NB4 (cell line): ENCODE measurements at regions not wholly inside any gene's neighbourhood (a gene's known extent, or its start where the extent isn't known, plus 50 kb on each side); places are given as distances from the start of the nearest gene placed in this dataset.

Experiments
- DNase-seq: peaks from one replicate; pipeline ENCODE4 v3.0.0; 2010; ENCODE audit warnings: low read depth
- H3K4me3 ChIP-seq: one replicate; pipeline ENCODE4 v1.5.1; 2011; ENCODE audit warnings: mild to moderate bottlenecking, low read depth, low read length, moderate library complexity
- MYC ChIP-seq: IDR thresholded peaks from 2 replicates; pipeline ENCODE4 v1.6.1; 2011; ENCODE audit warnings: low read depth, low read length
- POLR2A ChIP-seq: IDR thresholded peaks from 2 replicates; pipeline ENCODE4 v1.6.1; 2011; ENCODE audit warnings: mild to moderate bottlenecking; ENCODE audit not compliant: insufficient read length; ENCODE audit errors: extremely low read depth
- TF ChIP-seq, protein P1 (sequence below): IDR thresholded peaks from 2 replicates; pipeline ENCODE4 v1.6.1; 2011; ENCODE audit warnings: low read depth, low read length
- TF ChIP-seq, protein P2 (sequence below): IDR thresholded peaks from one replicate; pipeline ENCODE4 v1.5.1; 2012; ENCODE audit warnings: low read depth, low read length

DNA sequence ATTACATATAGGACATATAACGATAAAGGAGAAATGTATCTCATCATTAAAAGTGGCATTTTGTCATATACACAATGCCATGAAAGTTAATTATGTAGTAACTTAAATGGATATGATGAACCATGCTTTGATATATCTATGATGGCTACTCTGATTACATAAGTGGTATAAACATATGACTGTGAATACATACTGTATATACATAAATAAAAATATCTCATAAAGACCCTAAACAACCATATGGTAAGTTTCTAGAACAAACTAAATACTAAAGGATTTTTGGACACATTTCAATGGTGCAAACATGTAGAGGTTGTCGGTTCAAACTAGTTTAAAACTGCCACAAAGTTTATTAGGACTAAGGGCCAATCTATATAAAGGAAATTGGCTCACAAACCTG, 849.6 kb upstream of the INTU start:
- TF ChIP-seq, protein P1, sequence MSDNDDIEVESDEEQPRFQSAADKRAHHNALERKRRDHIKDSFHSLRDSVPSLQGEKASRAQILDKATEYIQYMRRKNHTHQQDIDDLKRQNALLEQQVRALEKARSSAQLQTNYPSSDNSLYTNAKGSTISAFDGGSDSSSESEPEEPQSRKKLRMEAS, result no peak
- TF ChIP-seq MYC, result no peak
- TF ChIP-seq POLR2A, result no peak
- TF ChIP-seq, protein P2, sequence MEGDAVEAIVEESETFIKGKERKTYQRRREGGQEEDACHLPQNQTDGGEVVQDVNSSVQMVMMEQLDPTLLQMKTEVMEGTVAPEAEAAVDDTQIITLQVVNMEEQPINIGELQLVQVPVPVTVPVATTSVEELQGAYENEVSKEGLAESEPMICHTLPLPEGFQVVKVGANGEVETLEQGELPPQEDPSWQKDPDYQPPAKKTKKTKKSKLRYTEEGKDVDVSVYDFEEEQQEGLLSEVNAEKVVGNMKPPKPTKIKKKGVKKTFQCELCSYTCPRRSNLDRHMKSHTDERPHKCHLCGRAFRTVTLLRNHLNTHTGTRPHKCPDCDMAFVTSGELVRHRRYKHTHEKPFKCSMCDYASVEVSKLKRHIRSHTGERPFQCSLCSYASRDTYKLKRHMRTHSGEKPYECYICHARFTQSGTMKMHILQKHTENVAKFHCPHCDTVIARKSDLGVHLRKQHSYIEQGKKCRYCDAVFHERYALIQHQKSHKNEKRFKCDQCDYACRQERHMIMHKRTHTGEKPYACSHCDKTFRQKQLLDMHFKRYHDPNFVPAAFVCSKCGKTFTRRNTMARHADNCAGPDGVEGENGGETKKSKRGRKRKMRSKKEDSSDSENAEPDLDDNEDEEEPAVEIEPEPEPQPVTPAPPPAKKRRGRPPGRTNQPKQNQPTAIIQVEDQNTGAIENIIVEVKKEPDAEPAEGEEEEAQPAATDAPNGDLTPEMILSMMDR, result no peak
- DNase-seq, result no peak

DNA sequence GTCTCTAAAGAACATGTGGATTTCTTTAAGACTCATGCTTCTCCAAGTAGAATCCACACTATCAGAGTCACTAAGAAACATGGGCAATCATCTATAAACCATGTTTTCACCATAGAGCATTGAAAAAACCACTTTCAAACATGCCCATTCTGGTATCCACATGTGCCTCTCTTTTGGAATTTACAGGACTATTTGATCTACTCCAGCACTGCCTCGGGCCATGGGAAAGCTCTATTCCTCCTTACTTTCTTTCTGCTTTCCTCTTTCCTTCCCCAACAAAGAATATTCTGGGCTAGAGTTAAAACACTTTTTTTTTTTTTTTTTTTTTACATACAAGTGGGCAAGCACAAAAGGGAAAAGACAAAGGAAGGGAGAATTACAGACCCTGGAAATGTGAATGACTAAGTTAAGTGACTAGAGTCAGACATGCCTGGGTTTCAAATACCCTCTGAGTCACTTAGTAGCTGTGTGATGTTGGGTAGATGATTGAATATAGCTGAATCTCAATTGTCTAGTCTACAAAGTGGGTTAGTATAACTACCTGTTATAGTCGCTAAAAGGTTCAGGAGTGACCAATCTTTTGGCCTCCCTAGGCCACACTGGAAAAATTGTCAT, 847.7 kb upstream of the INTU start:
- TF ChIP-seq, protein P1, result no peak
- TF ChIP-seq POLR2A (no peak), MYC (no peak)
- TF ChIP-seq, protein P2, result no peak
- no peak for DNase-seq
- H3K4me3 ChIP-seq, result no peak overlapping the region

More for the DNA sequence above, 849.6 kb upstream of the INTU start:
- no peak overlapping the region for H3K4me3 ChIP-seq

DNA sequence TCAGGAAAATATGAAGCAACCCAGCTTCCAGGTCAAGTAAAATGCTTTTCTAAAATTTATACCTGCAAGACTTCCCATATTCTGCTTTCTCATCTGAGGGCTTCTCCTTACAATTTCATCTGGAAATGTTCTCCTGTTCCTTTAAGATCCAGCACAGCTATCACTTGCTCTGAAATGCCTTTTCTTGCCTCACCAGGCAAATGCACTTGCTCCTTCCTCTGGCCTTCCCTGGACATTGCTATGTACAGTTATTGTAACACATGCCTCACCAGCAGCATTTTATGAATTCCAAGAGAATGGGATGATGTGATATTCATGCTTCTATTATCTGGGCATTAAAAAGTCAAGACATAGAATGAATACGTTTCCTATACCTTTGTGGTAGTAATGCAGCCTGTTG, 842.1 kb upstream of the INTU start:
- H3K4me3 ChIP-seq, result no peak overlapping the region
- DNase-seq, result no peak
- TF ChIP-seq, protein P1, result no peak
- no peak for TF ChIP-seq POLR2A
- TF ChIP-seq, protein P2, result no peak
- TF ChIP-seq MYC, result no peak

DNA sequence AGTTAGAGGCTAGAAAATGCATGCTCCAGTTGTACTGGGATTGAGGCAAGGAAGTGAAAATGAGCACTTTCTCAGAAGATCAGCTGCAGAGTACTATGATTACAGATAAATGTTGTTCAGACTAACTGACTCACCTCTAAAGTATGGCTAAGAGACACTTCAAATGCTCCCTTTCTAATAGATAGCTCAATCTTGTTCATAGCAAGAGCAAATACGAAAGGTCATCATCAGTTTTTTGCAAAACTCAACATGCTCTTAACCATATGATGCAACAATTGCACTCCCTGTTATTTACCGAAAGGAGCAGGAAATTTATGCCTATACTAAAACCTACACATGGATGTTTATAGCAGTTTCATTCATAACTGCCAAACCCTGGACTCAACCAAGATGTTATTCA, 838.4 kb upstream of the INTU start:
- DNase-seq, result no peak
- no peak overlapping the region for H3K4me3 ChIP-seq
- TF ChIP-seq, protein P2, result no peak
- TF ChIP-seq, protein P1, result no peak
- TF ChIP-seq MYC (no peak), POLR2A (no peak)

DNA sequence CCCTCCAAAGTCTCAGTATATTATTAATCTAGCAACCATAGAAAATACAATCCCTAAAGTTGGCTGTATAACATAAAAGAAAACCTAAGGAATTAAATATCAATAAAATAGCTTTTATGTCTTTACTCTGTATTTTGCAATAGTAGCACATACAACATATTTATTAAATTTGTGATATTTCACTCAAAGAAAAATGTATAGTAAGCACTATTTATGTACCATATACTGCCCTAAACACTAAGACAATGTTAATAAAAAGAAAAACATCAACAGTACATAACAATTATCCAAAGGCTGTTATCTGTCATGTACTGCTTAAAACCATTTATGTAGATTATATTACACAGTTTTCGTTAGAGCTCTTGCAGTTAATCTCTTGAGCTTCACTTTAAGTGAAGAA, 834.5 kb upstream of the INTU start:
- TF ChIP-seq POLR2A (no peak), MYC (no peak)
- TF ChIP-seq, protein P2, result no peak
- TF ChIP-seq, protein P1, result no peak
- H3K4me3 ChIP-seq, result no peak overlapping the region
- no peak for DNase-seq

DNA sequence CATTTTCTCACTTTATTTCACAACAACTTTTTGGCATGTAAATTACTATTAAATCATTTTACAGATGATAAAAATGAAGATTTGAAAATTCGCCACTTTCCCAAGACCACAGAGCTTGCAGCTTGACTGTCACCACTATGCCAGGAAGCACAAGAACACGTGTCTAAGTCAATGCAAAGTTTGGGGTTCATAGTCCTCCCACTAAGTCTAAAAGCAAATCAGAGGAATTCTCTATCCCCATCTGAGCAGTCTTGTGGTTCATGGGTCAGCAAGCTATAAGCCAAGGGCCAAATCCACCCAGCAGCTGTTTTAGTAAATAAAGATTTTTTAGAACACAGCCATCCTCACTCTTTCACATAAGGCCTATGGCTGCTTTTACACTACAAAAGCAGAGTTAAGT, 833.3 kb upstream of the INTU start:
- H3K4me3 ChIP-seq, result no peak overlapping the region
- no peak for TF ChIP-seq MYC
- TF ChIP-seq POLR2A, result no peak
- TF ChIP-seq, protein P1, result no peak
- TF ChIP-seq, protein P2, result no peak
- no peak for DNase-seq
